LHCN-M2 (cell line): ENCODE measurements at regions not wholly inside any gene's neighbourhood (a gene's known extent, or its start where the extent isn't known, plus 50 kb on each side); places are given as distances from the start of the nearest gene placed in this dataset.

Experiments used
- DNase-seq: peaks from one replicate; pipeline ENCODE4 v3.0.0-alpha.2; 2012; ENCODE audit warnings: low read depth

DNA sequence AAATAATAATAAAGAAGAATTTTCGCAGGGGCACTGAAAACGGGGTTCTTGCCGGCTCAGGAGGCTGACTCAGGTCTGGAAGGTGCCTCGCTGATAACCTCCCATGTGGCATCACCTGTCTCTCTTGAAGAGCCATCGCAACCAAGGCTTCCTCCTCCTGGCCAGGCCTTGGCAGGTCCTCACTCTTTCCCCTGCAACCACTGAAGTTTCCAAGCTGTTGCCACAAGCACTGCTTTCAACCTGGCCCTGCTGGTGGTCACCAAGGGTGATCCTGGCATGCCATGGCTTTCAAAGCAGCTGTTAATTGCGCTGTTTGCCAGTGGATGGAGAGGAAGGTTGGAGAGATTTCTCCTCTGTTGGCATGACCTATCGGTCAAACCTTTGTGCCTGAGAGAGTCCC, 163.6 kb upstream of the COPS8 start:
- no peak for DNase-seq

DNA sequence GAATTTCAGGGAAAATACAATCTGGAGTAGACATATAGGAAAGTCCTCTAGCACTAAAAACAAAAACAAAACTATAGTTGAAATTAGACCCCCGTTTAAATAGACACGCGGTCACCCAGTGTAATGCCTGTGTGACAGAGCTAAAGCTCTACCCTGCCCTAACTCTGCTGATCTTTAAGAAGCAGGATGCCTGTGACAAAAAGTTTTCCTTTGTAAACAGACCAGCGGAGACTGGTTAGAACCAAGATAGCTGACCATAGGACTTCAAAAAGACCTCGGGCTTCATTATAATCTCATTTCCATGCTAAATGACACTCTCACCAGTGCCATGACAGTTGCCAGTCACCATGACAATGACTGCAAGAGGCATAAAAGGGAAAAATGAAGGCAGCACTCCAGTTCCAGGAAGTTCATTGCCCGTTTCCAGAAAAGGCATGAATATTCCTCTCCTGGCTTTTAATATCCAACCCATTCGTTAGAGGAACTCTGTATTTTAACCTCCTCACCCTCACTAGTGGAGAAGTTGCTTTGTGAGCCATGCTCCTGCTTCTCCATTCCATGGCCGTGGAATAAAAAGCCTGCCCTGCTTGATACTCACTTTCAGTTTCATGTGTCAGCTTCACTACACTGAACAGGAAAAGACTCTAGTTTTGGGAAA, 157.2 kb upstream of the COPS8 start:
- DNase-seq: peak; percentile 4

DNA sequence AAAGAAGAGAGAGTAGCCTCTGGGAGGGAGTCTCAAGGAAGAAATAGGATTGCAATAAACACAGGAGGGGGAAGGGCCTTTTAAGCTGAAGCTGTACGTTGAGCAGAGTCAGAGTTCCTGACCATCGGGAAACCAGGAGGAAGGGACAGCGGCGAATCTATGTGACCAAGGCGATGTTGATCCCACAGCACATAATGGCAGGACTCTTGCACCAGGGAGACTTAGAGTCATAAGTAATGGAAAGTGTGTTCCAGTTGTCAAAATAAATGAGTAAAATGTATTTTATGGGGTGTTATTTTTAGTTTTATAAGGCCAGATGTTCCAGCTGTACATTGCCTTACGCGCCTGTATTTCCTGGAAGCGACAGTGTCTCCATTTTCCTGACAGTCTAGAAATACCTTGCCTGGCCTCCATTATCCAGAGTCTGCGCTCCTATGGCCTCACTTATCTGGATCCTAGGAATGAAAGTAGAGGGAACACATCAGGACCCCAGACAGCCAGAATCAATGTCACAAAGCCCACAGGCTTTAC, 152.8 kb upstream of the COPS8 start:
- no peak for DNase-seq

DNA sequence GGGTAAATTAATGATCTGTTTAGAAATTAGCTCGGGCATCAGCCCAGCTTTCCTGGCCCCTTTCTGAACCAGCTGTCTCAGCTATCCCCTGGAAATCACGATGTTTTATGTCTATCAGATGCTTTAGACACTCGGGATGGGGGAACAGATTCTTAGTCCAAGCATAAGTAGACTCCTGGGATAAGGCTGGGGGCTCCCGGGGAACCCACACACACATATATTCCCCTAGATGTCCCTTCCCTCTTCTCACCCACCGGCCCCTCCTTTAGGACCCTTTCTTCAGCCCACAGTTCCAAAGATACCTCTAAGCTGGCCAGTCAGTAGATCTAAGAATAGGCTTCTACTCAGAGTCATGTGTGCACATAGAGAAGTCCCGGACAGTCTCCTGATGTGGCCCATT, 151.5 kb upstream of the COPS8 start:
- no peak for DNase-seq

DNA sequence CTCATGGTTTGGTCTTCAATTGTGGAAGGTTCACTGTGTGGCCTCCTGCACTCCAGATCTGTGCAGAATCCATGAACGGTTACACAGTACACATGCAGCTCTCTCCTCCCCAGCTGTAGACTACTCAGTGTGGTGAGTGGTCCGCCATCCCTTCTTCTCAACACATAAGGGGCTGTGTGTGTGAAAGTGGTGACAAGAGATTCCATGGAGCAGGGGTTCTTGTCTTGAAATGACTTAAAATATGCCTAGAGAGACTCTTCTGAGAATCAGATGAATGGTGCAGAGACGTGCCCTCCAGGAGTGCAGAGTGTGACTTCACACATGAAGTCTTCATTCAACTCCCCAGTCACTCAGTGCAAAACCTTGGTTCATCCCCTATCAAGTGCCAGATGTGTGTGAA, 151.0 kb upstream of the COPS8 start:
- no peak for DNase-seq

DNA sequence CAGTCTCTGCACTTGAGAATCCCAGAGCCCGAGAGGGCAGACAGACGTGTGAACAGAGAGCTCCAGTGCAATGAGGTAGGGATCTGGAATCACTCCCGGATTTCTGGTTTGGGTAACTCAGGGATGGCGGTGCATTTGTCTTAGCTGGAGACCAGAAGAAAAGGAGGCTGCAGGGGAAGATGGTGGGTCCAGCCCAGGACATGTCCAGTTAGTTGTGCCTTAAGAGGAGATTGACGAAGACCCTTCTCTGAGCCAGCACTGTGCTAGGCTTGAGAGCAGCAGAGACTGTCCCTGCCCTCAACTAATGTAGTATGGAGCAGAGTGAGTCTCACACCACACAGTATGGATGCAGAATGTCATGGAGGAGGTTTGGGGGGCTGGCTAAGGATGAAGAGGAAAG, 150.6 kb upstream of the COPS8 start:
- no peak for DNase-seq

DNA sequence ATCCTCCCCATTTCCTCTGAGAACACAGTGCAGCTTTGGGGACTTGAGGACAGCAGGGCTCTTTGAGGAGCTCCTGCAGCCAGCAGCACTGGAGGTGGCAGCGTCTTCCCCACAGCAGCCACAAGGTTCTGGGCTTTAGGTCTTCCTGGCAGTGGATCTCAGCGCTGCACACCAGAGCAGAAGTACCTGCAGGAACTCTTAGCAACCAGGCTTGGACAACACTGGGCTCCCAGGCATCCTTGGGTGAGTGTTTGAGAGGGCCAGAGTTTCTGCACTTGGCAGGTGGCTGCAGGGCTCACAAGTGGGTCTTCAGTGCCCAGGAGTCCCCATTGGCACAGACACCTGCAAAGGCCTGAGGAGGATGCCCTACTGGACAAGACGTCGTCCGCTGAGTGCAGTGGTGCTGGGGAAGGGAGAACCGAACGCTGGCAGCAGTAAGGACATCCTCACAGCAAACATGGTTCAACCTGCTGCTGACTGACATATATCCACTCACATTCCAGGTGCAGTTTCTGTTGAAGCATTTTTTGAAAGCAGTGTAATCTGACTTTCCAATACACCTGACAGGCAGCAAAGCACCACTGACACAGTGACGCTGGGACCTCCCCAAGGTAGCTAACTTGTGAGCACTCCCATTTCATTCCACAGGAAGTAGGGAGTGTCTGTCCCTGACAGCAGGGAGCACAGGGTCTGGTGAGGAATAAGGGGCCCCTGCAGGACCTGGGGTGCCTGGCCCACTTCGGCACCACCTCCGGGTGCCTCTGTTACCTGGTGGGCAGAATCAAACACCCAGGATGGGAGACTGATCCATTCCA, 149.9 kb upstream of the COPS8 start:
- no peak for DNase-seq

DNA sequence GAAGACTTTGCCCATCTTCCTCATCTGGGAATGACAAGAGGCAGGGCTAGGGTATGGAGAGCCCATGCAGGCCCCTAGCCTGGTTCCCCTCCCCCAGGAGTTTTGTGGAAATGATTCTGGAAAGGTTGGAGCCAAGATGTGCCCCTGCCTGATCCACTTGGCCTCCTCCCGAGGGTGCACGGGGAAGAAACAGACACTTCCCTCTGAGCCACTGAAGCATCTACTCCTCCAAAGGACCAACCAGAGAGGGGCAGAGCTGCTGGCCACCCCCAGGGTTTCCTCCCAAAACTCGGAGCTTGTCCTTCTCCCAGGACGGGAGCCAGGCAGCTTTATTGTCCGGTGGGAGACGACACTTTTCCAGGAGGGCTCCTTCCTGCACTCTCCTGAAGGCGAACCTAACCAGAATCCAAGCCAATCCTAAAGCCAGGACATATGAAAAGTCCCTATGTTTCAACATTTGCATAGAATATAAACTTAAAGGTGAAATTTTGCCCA, 149.2 kb upstream of the COPS8 start:
- no peak for DNase-seq

DNA sequence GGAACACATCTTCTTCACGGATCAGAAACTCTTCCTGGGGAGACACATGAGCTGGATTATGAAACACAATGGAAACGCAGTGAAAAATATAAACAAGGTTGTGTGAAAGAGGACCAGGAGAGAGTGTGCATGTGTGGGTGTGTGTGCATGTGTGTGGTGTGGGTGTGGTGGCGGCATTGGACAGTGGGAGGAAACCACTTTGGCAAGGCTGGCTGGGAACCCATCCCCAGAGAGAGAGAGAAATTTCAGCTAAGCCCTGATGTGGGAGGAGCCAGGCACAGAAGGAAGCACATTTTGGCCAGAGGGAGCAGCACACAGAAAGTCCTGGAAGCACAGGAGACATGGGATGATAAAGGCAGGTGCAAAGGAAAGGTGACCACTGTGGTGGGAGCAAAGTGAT, 147.6 kb upstream of the COPS8 start:
- DNase-seq: no peak

DNA sequence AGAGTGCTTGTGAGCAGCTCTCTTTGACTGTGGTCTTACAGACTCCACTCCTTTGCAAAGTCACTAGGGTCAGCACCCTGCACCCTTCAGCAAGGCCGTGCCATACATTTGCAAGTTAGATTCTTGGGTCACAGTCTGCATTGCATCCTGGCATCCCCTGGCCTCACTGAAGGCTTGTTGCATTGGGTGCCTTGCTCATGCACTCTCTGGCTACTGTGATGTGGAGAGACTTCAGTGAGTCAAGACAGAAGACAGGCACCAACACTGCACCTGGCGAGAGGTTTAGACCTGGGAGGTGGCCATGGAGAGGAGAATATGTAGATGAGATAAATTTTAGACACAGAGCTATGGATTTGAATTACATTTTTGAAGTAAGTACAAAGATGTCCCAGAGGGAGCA, 146.4 kb upstream of the COPS8 start:
- DNase-seq: no peak

DNA sequence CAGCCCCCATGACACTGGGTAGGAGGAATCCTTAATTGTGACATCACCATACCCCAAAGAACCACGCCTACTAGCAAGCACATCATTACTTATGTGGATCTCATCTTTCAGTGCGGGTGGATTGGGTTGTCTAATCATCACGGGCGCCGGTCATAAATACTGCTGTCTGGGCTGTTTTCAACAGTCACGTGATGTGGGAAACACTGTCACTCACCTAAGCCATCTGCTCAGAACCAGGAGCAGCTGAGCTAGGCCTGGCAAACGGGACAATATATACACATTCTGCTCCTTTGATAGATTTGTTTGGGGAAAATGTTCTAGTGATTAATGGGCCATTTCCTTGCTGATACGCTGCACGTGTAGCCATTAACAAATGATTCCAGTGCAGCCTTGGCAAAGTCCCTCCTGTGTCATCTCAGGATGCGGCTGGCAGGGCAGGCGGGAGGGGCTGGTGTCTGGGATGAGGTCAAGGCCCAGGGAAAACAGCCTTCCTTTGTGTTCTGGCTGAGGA, 145.9 kb upstream of the COPS8 start:
- DNase-seq: peak; percentile 5

DNA sequence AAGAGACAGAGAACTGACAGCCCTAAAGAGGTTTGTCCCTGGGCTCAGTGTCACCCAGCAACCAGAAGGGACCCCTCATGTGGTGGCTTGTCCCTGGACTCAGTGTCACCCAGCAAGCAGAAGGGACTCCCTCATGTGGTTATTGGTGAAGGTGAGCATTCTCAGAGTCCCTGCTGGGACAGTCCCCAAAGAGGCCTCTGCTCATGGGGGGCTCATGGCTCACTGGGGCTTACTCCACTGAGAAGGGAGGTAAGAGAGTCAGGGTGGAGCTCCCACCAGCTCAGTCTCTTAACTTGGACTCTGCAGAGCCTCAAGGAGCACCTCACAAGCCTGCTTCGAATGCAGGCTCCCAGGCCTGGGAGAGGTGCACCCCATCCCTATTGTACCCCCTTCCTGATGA, 145.2 kb upstream of the COPS8 start:
- no peak for DNase-seq

DNA sequence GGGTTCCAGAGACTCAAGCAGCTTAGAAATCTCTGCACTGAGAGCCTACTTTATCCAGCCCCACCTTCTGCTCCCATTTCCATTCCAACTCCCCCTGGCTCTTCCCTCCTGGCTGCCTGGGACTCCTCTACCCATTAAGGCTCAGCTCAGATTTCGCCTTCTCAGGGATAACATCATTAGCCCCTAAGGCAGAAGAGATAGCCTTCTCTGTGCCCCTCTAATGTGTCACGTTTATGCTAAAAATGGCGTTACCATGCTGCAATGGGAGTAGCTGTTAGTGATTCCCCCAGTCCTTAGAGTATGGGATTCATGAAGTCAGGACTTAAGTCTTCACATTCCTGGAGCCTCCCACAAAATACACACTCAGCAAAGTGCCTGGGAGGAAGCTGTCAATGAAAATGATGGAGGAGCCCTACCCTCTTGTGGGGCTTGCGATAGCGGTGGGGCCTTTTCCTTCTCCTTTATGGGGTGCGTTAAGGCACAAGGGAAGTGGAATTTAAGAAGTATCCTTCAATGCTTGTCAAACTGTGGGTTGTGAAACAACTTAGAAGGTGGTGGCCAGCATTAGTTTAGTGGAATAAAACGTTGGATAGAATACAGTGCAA, 144.7 kb upstream of the COPS8 start:
- no peak for DNase-seq

DNA sequence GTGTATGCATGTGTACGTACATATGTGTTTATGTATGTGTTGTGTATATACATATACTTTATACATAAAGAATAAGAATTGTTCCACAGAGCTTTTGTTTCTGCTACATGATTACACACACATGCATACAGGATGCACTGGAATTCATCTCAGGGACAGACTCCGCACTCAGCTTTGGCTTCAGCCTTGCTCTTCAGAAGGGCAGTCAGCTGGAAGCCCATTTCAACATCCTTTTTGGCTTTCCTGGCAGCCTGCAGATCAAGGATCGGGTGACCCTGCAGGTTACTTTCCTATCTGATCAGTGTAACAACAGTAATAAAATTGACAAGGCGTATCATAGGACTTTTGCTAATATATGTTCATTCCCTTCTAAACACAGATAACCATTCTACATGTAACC, 144.1 kb upstream of the COPS8 start:
- DNase-seq: no peak

DNA sequence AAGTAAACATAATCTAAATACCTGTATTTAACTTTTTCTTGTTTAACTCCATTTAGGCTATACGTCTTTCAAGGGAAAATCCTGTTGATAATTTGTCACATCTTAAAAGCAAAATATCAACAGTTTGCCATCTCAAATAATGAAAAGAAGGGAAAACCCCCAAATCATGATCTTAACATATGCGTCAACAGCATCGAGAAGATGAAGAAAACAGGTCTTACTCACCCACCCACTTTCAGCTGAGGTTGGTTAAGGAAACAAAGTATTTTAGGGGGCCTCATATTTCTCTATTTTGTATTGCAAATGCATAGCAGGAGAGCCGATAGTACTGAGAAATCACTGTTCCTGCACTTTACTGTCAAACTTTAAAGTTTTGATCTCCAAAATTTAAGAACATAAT, 143.1 kb upstream of the COPS8 start:
- DNase-seq: no peak

DNA sequence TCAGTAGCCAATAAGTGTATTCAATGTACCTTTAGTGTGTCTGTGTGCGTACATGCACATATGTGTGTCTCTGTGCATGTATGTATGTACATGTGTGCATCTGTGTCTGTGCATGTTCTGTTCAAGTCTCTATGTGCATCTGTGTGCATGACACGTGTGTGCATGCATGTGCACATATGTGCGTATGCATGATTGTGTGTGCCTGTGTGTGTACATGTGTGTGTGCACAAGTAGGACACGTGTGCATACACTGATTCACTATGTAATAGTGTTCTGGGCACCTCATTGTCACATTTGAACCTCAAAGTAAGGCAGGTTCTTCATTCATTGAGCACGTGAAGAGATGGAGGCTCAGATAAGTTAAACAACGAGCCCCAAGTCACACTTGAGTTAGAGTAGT, 142.6 kb upstream of the COPS8 start:
- no peak for DNase-seq

DNA sequence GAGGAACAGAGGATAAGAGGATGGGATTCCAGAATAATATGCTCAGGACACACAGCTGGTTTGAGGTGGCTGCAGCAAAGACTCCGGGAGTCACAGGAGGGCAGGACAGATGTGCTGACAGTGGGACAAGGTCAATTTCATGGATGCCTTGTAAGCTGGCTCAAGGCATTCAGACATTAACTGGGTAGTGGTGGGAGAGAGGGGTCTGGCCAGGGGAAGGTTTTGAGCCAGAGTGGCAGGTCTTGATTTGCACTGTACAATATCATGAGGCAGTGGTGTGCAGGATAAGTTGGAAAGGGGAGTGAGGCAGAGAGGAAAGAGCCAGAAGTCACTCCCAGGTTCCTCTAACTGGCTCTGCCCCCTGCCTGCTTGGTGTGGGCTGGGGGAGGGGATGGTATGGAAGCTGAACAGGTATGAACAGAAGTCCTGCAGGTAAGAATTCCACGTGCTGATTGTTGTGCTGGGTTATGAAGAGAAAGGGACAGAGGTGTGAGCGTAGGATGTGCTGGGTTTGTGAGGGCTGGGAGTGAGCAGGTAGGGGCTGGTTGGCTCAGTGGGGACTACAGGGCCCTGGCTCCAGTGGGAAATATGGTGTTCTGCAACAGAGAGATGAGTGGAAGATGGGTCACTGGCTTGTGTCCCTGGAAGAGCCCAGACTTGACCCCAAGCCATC, 141.7 kb upstream of the COPS8 start:
- no peak for DNase-seq

DNA sequence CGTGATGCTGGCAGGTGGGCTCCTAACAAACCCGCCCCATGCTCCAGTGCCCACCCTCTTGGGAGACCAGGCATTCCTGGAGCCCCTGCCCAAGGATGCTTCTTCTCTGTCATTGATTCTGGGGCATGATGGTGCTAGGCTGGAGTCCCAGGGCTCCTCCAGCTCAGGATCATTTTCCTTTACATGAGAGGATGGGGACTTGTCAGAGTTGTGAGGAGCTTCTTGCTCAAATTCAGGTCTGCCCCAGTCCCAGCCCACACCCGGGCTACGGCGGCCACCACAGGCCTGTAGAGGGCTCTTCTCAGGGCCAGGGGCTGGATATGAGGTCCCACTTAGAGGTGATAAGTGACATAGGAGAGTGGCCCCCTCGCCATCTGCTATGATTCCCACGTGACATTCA, 141.1 kb upstream of the COPS8 start:
- no peak for DNase-seq

DNA sequence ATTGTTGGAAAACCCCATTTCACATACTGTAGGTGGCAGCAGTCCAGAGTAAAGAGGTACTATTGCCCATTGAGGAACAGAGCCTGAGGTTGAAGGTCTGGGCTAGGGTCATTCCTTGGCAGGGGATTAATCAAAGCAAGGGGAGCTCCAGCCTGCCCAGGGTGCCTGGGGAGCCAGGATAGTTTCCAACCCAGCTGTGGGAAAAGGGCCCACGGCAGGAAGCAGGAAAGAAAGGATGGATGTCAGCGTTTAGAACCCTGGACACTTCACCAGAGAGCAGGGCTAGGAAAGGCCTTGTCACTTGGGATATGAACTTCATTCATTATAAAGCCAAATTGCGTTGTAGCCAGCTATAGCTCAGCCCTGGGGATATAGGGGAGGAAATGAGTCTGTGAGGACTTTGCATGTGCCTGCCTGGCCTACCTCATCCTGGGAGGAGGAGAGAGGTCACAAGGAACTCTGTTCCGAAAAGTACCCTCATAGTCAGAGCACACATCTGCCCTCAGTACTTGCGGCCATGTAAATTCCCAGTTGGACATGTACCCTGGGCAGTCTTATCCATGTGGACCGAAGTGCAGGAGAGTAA, 140.2 kb upstream of the COPS8 start:
- DNase-seq: no peak

DNA sequence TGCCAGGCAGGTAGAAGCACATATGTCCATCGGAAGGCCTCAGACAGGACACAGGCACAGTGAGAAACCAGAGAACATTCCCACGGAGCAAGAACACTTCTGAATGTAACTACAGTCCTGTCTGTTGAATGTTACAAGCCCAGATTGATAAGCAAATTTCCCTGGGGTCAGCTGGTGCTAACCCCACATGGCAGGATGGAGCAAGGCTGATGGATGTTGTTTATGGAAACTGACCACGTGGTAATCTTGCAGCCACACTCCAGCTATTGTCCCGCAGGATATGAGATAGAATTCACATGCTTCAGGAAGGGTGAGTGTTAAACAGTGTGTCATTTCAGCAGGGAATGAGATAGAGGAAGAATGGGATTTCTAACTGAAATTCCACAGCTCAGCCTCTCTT, 138.8 kb upstream of the COPS8 start:
- no peak for DNase-seq

DNA sequence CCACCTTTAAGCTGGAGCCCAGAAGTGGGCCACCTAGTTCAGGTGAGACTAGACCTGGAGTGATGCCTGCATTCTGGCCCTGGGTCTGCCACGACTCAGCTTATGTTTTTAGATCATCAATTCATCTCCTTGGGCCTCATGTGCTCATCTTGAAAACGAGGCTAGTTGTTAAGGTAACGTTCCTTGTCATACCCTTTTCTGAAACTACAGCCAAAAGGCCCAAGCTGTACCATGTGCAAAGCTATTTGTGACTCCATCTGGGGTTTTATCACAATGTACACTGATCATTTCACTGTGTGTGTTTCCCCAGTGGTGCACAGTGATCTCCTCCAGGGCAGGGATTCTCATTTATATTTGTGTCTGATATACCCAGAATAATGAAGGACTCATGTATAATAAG, 138.4 kb upstream of the COPS8 start:
- DNase-seq: no peak

DNA sequence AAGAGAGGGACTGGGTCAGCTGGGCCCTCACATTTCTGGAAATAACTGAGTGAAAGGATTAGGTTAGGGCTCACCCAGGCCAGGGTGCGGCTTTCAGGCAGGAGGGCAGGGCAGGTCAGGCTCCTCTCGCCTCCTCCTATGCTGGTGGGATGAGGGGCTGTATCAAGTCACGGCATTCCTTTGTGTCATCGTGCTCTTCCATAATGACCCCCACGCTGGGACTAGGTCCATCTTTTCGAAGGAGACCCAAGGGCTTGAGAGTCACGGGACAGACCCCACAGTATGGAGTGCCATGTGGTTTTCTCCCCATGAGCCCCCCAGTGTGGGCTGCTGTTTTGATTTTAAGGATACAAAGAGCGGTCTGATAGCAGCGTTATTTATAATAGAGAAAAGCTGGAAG, 137.8 kb upstream of the COPS8 start:
- DNase-seq: no peak
